Stomach smooth muscle (tissue), 2 donors: ENCODE measurements at regions not wholly inside any gene's neighbourhood (a gene's known extent, or its start where the extent isn't known, plus 50 kb on each side); places are given as distances from the start of the nearest gene placed in this dataset.

Source experiments
- H3K27ac ChIP-seq: one replicate; pipeline ENCODE4 v1.7.0; 2013; ENCODE audit warnings: mild to moderate bottlenecking, low read length, inconsistent platforms
- H3K27me3 ChIP-seq, 2 donors: one replicate each; pipeline ENCODE4 v1.7.0; 2013; ENCODE audit warnings: low read length in 2 of 2; ENCODE audit not compliant: insufficient read depth in 2 of 2, control insufficient read depth in 1 of 2
- H3K36me3 ChIP-seq, 2 donors: one replicate each; pipeline ENCODE4 v1.7.0; 2013; ENCODE audit warnings: low read length in 2 of 2; ENCODE audit not compliant: control insufficient read depth in 2 of 2, insufficient read depth in 2 of 2
- H3K4me1 ChIP-seq: one replicate; pipeline ENCODE4 v1.7.0; 2013; ENCODE audit warnings: low read length; ENCODE audit not compliant: control insufficient read depth, insufficient read depth
- H3K4me3 ChIP-seq, 2 donors: one replicate each; pipeline ENCODE4 v1.7.0; 2013; ENCODE audit warnings: low read length in 2 of 2
- H3K9ac ChIP-seq, 2 donors: one replicate each; pipeline ENCODE4 v1.7.0; 2013; ENCODE audit warnings: low read length in 2 of 2, mild to moderate bottlenecking in 1 of 2
- H3K9me3 ChIP-seq, 2 donors: one replicate each; pipeline ENCODE4 v1.7.0; 2013; ENCODE audit warnings: low read length in 2 of 2; ENCODE audit not compliant: control insufficient read depth in 2 of 2
- donor health status: healthy.
- donor health status: Pancreatic carcinoma.

GRCh38 chr12:115752913-115753726, 524.4 kb downstream of the MED13L start:
- Histone ChIP-seq H3K4me3 (no peak overlapping the region), H3K27ac (no peak overlapping the region)

GRCh38 chr12:115752156-115752555, 525.3 kb downstream of the MED13L start:
- Histone ChIP-seq H3K27me3 (peaks cover 2 to 8% of the 10 kb centered on the region in 2 donors), H3K27ac (no peak overlapping the region), H3K4me1 (no peaks in the 10 kb centered on the region), H3K36me3 (no peaks in the 10 kb centered on the region), H3K9me3 (no peaks in the 10 kb centered on the region), H3K4me3 (no peak overlapping the region), H3K9ac (no peak overlapping the region)

More at GRCh38 chr12:115752913-115753726, 524.4 kb downstream of the MED13L start:
- Histone ChIP-seq H3K27me3 (peaks cover 0 to 4% of the 10 kb centered on the region in 2 donors), H3K9ac (no peak overlapping the region), H3K9me3 (no peaks in the 10 kb centered on the region), H3K4me1 (no peaks in the 10 kb centered on the region), H3K36me3 (no peaks in the 10 kb centered on the region)

GRCh38 chr12:115750340-115750739, 527.2 kb downstream of the MED13L start:
- Histone ChIP-seq H3K9me3 (no peaks in the 10 kb centered on the region), H3K4me1 (no peaks in the 10 kb centered on the region), H3K36me3 (no peaks in the 10 kb centered on the region), H3K9ac (no peak overlapping the region), H3K27ac (no peak overlapping the region), H3K27me3 (peaks cover 2 to 8% of the 10 kb centered on the region in 2 donors), H3K4me3 (no peak overlapping the region)

GRCh38 chr12:115749071-115749841, 528.2 kb downstream of the MED13L start:
- no peak overlapping the region for H3K27ac ChIP-seq
- peaks cover 2 to 8% of the 10 kb centered on the region in 2 donors for H3K27me3 ChIP-seq
- H3K9me3 ChIP-seq: peaks cover 0 to under 1% of the 10 kb centered on the region in 2 donors
- no peak overlapping the region for H3K9ac ChIP-seq
- no peak overlapping the region for H3K4me3 ChIP-seq
- H3K36me3 ChIP-seq: no peaks in the 10 kb centered on the region
- H3K4me1 ChIP-seq: no peaks in the 10 kb centered on the region

- no peak overlapping the region for H3K27ac ChIP-seq
Measured at GRCh38 chr12:115740586-115741155, 536.8 kb downstream of the MED13L start.

GRCh38 chr12:115737895-115738294, 539.6 kb downstream of the MED13L start:
- peaks cover 0 to 4% of the 10 kb centered on the region in 2 donors for H3K27me3 ChIP-seq
- no peaks in the 10 kb centered on the region for H3K4me1 ChIP-seq
- H3K27ac ChIP-seq: no peak overlapping the region
- no peaks in the 10 kb centered on the region for H3K36me3 ChIP-seq
- H3K9ac ChIP-seq: no peak overlapping the region
- H3K9me3 ChIP-seq: no peaks in the 10 kb centered on the region
- H3K4me3 ChIP-seq: no peak overlapping the region

More at GRCh38 chr12:115740586-115741155, 536.8 kb downstream of the MED13L start:
- no peaks in the 10 kb centered on the region for H3K36me3 ChIP-seq
- no peak overlapping the region for H3K9ac ChIP-seq
- no peaks in the 10 kb centered on the region for H3K4me1 ChIP-seq
- peaks cover 0 to 4% of the 10 kb centered on the region in 2 donors for H3K27me3 ChIP-seq
- peaks cover 0 to 6% of the 10 kb centered on the region in 2 donors for H3K9me3 ChIP-seq
- no peak overlapping the region for H3K4me3 ChIP-seq

GRCh38 chr12:115736360-115736759, 541.1 kb downstream of the MED13L start:
- H3K27ac ChIP-seq: no peak overlapping the region
- H3K27me3 ChIP-seq: peaks cover 0 to 4% of the 10 kb centered on the region in 2 donors
- no peaks in the 10 kb centered on the region for H3K4me1 ChIP-seq
- no peak overlapping the region for H3K4me3 ChIP-seq
- H3K36me3 ChIP-seq: no peaks in the 10 kb centered on the region
- no peak overlapping the region for H3K9ac ChIP-seq
- H3K9me3 ChIP-seq: peaks cover 0 to 4% of the 10 kb centered on the region in 2 donors

GRCh38 chr12:115730975-115731541, 546.4 kb downstream of the MED13L start:
- Histone ChIP-seq H3K4me1 (no peaks in the 10 kb centered on the region), H3K27ac (no peak overlapping the region), H3K9me3 (peaks cover 0 to 10% of the 10 kb centered on the region in 2 donors), H3K27me3 (no peaks in the 10 kb centered on the region), H3K4me3 (no peak overlapping the region), H3K36me3 (no peaks in the 10 kb centered on the region), H3K9ac (no peak overlapping the region)

GRCh38 chr12:115726691-115727090, 550.8 kb downstream of the MED13L start:
- H3K27me3 ChIP-seq: peaks cover 0 to 2% of the 10 kb centered on the region in 2 donors

GRCh38 chr12:115722181-115722580, 555.3 kb downstream of the MED13L start:
- H3K27me3 ChIP-seq: peaks cover 0 to 2% of the 10 kb centered on the region in 2 donors
- H3K27ac ChIP-seq: no peak overlapping the region
- no peaks in the 10 kb centered on the region for H3K9me3 ChIP-seq
- no peak overlapping the region for H3K9ac ChIP-seq
- no peak overlapping the region for H3K4me3 ChIP-seq
- no peaks in the 10 kb centered on the region for H3K4me1 ChIP-seq
- no peaks in the 10 kb centered on the region for H3K36me3 ChIP-seq

More at GRCh38 chr12:115726691-115727090, 550.8 kb downstream of the MED13L start:
- H3K9ac ChIP-seq: no peak overlapping the region
- H3K4me3 ChIP-seq: no peak overlapping the region
- H3K4me1 ChIP-seq: no peaks in the 10 kb centered on the region
- no peaks in the 10 kb centered on the region for H3K36me3 ChIP-seq
- H3K27ac ChIP-seq: no peak overlapping the region
- H3K9me3 ChIP-seq: peaks cover 0 to 6% of the 10 kb centered on the region in 2 donors
